Keratinocyte (primary cell): ENCODE measurements at regions not wholly inside any gene's neighbourhood (a gene's known extent, or its start where the extent isn't known, plus 50 kb on each side); places are given as distances from the start of the nearest gene placed in this dataset.

ENCODE experiments used
- EZH2 ChIP-seq: IDR thresholded peaks from one replicate; pipeline ENCODE4 v1.6.1; 2012; ENCODE audit warnings: inconsistent platforms, mild to moderate bottlenecking, low read length, moderate library complexity
- TF ChIP-seq, protein P1 (sequence below), 3 experiments: IDR thresholded peaks in 1 of 3; conservative IDR thresholded peaks in 1 of 3; optimal IDR thresholded peaks in 1 of 3; 2 replicates in 2 of 3; 3 replicates in 1 of 3; pipeline versions ENCODE3 to v1.5.1; 2011; ENCODE audit warnings: low read length in 3 of 3, mild to moderate bottlenecking in 3 of 3, moderate library complexity in 2 of 3, control low read depth in 1 of 3, inconsistent platforms in 1 of 3; ENCODE audit not compliant: insufficient read depth in 2 of 3; ENCODE audit errors: extremely low read depth in 1 of 3

DNA sequence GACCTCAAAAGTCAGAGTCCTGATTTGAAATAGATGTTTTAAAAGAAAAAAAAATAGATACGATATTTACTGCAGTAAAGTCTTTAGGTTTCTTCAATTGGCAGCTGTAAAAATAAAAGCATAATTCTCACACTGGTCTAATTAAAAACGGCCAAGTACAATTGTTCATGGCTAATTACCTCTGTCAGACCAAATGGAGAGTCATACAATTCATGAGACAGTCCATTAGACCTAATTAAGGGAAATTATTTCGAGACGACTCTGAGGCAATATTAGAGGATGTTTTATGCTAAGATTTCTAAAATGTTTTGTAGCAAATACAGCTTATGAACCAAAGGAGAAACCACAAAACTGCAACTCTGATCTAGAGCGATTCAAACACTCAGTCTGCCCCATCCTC is 131.3 kb downstream of the PHLDA1 start:
- TF ChIP-seq, protein P1, sequence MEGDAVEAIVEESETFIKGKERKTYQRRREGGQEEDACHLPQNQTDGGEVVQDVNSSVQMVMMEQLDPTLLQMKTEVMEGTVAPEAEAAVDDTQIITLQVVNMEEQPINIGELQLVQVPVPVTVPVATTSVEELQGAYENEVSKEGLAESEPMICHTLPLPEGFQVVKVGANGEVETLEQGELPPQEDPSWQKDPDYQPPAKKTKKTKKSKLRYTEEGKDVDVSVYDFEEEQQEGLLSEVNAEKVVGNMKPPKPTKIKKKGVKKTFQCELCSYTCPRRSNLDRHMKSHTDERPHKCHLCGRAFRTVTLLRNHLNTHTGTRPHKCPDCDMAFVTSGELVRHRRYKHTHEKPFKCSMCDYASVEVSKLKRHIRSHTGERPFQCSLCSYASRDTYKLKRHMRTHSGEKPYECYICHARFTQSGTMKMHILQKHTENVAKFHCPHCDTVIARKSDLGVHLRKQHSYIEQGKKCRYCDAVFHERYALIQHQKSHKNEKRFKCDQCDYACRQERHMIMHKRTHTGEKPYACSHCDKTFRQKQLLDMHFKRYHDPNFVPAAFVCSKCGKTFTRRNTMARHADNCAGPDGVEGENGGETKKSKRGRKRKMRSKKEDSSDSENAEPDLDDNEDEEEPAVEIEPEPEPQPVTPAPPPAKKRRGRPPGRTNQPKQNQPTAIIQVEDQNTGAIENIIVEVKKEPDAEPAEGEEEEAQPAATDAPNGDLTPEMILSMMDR (optimal IDR thresholded peaks at IDR 0.05 in 1 of 3, IDR thresholded peaks at IDR 0.05 in 1 of 3, conservative IDR thresholded peaks at IDR 0.05 in 1 of 3; ENCODE audit: extremely low read depth in 1 of 3, insufficient read depth in 2 of 3, low read length in 3 of 3): no peak
- no peak for TF ChIP-seq EZH2
